PC-9 (cell line): ENCODE measurements at regions not wholly inside any gene's neighbourhood (a gene's known extent, or its start where the extent isn't known, plus 50 kb on each side); places are given as distances from the start of the nearest gene placed in this dataset.

Experiments used
- EZH2 ChIP-seq: fragments of 200-600 bp; sonication (generic); IDR thresholded peaks from 2 replicates; pipeline ENCODE4 v1.8.0; 2017; ENCODE audit warnings: antibody characterized with exemption, low read depth
- TF ChIP-seq, protein P1 (sequence below): fragments of 200-600 bp; sonication (generic); conservative IDR thresholded peaks from 2 replicates; pipeline ENCODE4 v1.6.1; 2017; ENCODE audit warnings: mixed run types, antibody characterized with exemption, mild to moderate bottlenecking, moderate library complexity

DNA sequence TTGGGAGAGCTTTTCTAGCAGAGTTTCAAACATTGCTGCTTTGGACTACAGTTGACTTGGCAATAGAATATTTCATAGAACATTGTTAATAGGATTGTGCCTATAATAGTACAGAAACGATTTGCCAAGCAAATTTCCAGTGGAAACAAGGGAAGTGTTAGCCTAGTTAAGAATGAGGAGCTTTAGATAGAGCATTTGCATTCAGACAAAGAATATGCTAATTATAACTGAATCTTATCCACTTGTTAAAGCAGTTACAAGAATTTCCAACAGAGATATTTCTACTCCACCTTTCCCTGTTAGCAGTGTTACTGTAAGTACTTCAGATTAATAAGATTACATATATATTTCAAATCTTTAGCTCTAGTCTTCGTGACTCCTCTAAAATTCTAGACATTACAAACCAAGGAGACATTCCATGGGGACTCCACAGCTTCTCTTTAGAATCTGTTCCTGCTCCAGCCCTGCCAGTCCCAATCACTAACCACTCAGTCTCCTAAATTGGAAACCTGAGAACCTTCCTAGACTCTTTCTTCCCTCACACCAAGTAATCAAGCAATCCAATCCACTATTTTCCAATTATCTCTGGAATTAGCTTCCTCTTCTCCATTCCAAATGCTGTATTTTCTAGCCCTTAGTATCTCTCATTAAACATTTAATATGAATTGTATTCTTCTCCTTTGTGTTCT lies 141.8 kb upstream of the PBX1 start:
- TF ChIP-seq, protein P1, sequence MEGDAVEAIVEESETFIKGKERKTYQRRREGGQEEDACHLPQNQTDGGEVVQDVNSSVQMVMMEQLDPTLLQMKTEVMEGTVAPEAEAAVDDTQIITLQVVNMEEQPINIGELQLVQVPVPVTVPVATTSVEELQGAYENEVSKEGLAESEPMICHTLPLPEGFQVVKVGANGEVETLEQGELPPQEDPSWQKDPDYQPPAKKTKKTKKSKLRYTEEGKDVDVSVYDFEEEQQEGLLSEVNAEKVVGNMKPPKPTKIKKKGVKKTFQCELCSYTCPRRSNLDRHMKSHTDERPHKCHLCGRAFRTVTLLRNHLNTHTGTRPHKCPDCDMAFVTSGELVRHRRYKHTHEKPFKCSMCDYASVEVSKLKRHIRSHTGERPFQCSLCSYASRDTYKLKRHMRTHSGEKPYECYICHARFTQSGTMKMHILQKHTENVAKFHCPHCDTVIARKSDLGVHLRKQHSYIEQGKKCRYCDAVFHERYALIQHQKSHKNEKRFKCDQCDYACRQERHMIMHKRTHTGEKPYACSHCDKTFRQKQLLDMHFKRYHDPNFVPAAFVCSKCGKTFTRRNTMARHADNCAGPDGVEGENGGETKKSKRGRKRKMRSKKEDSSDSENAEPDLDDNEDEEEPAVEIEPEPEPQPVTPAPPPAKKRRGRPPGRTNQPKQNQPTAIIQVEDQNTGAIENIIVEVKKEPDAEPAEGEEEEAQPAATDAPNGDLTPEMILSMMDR = no peak
- TF ChIP-seq EZH2 = no peak
